ENCODE measurements at regions not wholly inside any gene's neighbourhood (a gene's known extent, or its start where the extent isn't known, plus 50 kb on each side); places are given as distances from the start of the nearest gene placed in this dataset.
"Not testable (repeated sequence)": the region's sequence is repeated elsewhere in the genome, so short reads cannot be mapped to it uniquely, and the experiment has no call there.

- DNase-seq: no peak
Measured at GRCh38 chr6:119686240-119686639, 336.7 kb upstream of the MAN1A1 start.

GRCh38 chr6:119683671-119684070 is 334.1 kb upstream of the MAN1A1 start:
- DNase-seq: no peak

- DNase-seq: no peak
Measured at GRCh38 chr6:119683031-119683430, 333.5 kb upstream of the MAN1A1 start.

- no peak for DNase-seq
Measured at GRCh38 chr6:119678961-119679360, 329.4 kb upstream of the MAN1A1 start.

GRCh38 chr6:119677384-119677783 is 327.8 kb upstream of the MAN1A1 start:
- no peak for DNase-seq

GRCh38 chr6:119676961-119677360 is 327.4 kb upstream of the MAN1A1 start:
- no peak for DNase-seq

- no peak for DNase-seq
Measured at GRCh38 chr6:119676230-119676629, 326.7 kb upstream of the MAN1A1 start.

GRCh38 chr6:119673741-119674140 is 324.2 kb upstream of the MAN1A1 start:
- DNase-seq: no peak

GRCh38 chr6:119672725-119673124 is 323.2 kb upstream of the MAN1A1 start:
- DNase-seq: no peak

GRCh38 chr6:119671105-119671504 is 321.5 kb upstream of the MAN1A1 start:
- DNase-seq: no peak

- DNase-seq: no peak
Measured at GRCh38 chr6:119669221-119669620, 319.7 kb upstream of the MAN1A1 start.

- not testable (repeated sequence) for DNase-seq
Measured at GRCh38 chr6:119665432-119665831, 315.9 kb upstream of the MAN1A1 start.

- no peak for DNase-seq
Measured at GRCh38 chr6:119661628-119662027, 312.1 kb upstream of the MAN1A1 start.

- no peak for DNase-seq
Measured at GRCh38 chr6:119661078-119661477, 311.5 kb upstream of the MAN1A1 start.

- DNase-seq: no peak
Measured at GRCh38 chr6:119658917-119659316, 309.4 kb upstream of the MAN1A1 start.

- no peak for DNase-seq
Measured at GRCh38 chr6:119655124-119655523, 305.6 kb upstream of the MAN1A1 start.

GRCh38 chr6:119653329-119653728 is 303.8 kb upstream of the MAN1A1 start:
- DNase-seq: no peak

- DNase-seq: no peak
Measured at GRCh38 chr6:119649531-119649930, 300.0 kb upstream of the MAN1A1 start.

GRCh38 chr6:119647309-119647708 is 297.7 kb upstream of the MAN1A1 start:
- no peak for DNase-seq

GRCh38 chr6:119643876-119644275 is 294.3 kb upstream of the MAN1A1 start:
- no peak for DNase-seq

GRCh38 chr6:119637768-119638167 is 288.2 kb upstream of the MAN1A1 start:
- DNase-seq: no peak

- DNase-seq: no peak
Measured at GRCh38 chr6:119636060-119636459, 286.5 kb upstream of the MAN1A1 start.

GRCh38 chr6:119633461-119633860 is 283.9 kb upstream of the MAN1A1 start:
- DNase-seq: no peak

- no peak for DNase-seq
Measured at GRCh38 chr6:119630561-119631192, 281.1 kb upstream of the MAN1A1 start.
